AG04449 (cell line): ENCODE measurements at regions not wholly inside any gene's neighbourhood (a gene's known extent, or its start where the extent isn't known, plus 50 kb on each side); places are given as distances from the start of the nearest gene placed in this dataset.

ENCODE experiments used
- CTCF ChIA-PET: fragments of 350-600 bp; formaldehyde crosslinking; extraction: SDS; loops from one replicate; lab custom pipeline; 2021; ENCODE audit warnings: antibody characterized with exemption; lab: Yijun Ruan, JAX
- POLR2A ChIA-PET: fragments of 400-600, 350-600 bp; formaldehyde crosslinking; extraction: SDS; loops from one replicate; lab custom pipeline; 2020; ENCODE audit warnings: antibody characterized with exemption, inconsistent platforms; lab: Yijun Ruan, JAX
- DNase-seq: peaks from one replicate; pipeline ENCODE4 v3.0.0-alpha.2; 2010; ENCODE audit warnings: low read depth, low spot score
- H3K4me3 ChIP-seq: 2 replicates; pipeline ENCODE4 v1.5.1; 2011; ENCODE audit warnings: low read depth, mild to moderate bottlenecking, control low read depth, low read length
- CTCF ChIP-seq: IDR thresholded peaks from one replicate; pipeline ENCODE4 v1.5.1; 2011; ENCODE audit warnings: mild to moderate bottlenecking, moderate library complexity, low read length, control low read depth, inconsistent platforms; ENCODE audit not compliant: insufficient read depth; ENCODE audit errors: missing control alignments

DNA sequence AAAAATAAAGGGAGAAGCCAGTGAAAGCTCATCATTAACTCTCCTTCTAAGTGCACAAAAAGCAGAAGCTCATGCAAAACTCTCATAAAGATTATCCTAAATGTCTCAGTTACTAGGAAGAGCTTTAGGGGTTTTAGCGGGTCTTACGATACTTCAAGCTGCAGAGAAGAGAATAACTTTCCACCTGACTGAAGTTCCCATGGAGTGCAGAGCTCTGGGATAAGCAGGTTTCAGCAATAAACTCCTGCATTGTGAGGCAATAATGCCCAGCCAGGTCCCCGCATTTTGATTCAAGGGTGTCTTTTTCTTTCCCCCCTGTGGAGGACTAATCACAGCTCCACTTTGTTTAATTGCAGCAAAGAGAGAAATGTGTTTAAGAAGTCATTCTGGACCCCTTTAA, 241.9 kb upstream of the SP8 start:
- TF ChIP-seq CTCF, result no peak
- H3K4me3 ChIP-seq, result no peak overlapping the region
- ChIA-PET CTCF (no interaction called here), POLR2A (no interaction called here)
- DNase-seq, result no peak

GRCh38 chr7:21029006-21029405, 242.3 kb upstream of the SP8 start:
- ChIA-PET CTCF (no interaction called here), POLR2A (no interaction called here)
- TF ChIP-seq CTCF, result no peak
- no peak overlapping the region for H3K4me3 ChIP-seq
- no peak for DNase-seq

DNA sequence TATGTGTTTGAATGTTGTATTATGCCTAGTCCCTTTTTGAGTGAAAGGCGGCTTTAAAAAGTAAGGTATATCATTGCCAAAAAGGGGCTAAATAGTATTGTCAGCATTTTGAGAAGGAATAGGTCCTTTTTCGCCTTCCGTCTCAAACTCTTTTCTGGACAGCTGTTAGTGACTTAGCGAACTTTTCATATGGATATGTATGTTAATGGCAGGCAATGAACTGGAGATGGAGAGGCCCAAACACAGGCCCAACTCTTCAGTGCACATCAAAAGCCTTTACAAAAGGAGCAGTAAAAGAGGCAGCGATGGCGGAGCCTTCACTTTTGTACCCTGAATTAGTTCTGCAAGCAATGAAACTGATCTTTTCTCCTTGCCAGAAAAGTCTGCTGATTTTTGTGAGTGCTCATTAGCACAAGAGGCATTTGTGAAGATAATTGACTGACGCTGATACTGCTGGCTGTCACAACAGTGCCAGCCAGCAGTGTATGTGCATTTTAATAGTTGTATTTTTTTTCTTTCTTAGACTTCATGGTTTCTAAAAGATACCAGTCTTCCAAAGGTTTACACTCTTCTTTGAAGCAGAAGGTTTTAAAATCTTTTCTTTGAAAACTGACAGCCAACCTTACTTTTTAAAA, 243.7 kb upstream of the SP8 start:
- H3K4me3 ChIP-seq, result no peak overlapping the region
- no peak for DNase-seq
- CTCF ChIA-PET, result no interaction called here
- POLR2A ChIA-PET, result no interaction called here
- no peak for TF ChIP-seq CTCF

DNA sequence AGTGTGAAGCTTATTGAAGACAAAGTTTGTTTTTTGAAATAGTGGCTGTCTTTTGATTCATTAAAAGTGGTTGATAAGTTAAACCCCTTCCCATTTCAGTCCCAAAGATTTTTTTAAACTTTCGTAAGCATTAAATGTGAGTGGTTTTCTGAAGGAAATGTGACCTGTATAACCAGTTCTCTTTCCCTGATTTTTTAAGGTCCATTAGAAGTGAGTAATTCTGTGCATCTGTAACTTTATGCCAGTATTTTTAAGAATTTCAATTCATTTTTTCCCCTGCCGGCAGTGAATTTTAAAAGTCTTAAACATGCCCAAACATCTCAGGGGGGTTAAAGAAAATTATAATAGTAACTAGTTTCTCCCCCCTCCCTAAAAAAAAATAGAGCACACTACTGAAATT, 254.6 kb upstream of the SP8 start:
- DNase-seq, result no peak
- CTCF ChIA-PET, result no interaction called here
- no peak for TF ChIP-seq CTCF
- POLR2A ChIA-PET, result no interaction called here
- no peak overlapping the region for H3K4me3 ChIP-seq

- no peak for TF ChIP-seq CTCF
- H3K4me3 ChIP-seq, result no peak overlapping the region
- ChIA-PET POLR2A (no interaction called here), CTCF (no interaction called here)
- no peak for DNase-seq
Observed at GRCh38 chr7:21041666-21042065, 255.0 kb upstream of the SP8 start.

DNA sequence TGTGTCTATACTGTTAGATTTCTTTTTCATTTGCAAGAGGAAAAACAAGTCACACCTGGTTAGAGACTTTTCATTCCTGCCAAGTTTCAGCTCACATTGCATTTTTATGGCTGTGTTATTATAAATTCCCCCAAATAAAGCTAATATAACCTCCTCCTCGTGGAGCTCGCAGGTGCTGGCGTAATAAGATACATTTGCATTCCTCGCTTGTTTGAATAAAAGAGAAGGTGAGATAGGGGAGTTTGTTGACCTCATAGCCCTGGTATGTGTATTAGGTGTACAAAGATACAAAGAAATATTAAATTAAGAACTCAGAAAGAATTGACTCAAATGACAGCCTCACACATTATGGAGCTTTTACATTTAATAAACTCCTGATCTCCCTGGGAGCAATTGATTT, 257.7 kb upstream of the SP8 start:
- no peak for DNase-seq
- no peak for TF ChIP-seq CTCF
- POLR2A ChIA-PET, result no interaction called here
- CTCF ChIA-PET, result no interaction called here
- H3K4me3 ChIP-seq, result no peak overlapping the region
